Gastroesophageal sphincter (tissue), 4 donors: ENCODE measurements at regions not wholly inside any gene's neighbourhood (a gene's known extent, or its start where the extent isn't known, plus 50 kb on each side); places are given as distances from the start of the nearest gene placed in this dataset.

Experiments used
- small RNA-seq, 4 donors: library from RNA; depleted of rRNA; stranded (forward); fragments of <200 nt; gene quantifications; one replicate each; pipeline ENCODE3, GENCODE V24; 2016

Small RNA genes in the stretch of these regions (small RNA-seq; reads per million reads assigned to genes)
- gene AC074348.1 (0 reads per million in 4 donors), gene RNU2-29P (0 to 0.37 (median 0.32) reads per million in 4 donors)
